ENCODE measurements at regions not wholly inside any gene's neighbourhood (a gene's known extent, or its start where the extent isn't known, plus 50 kb on each side); places are given as distances from the start of the nearest gene placed in this dataset.

DNA sequence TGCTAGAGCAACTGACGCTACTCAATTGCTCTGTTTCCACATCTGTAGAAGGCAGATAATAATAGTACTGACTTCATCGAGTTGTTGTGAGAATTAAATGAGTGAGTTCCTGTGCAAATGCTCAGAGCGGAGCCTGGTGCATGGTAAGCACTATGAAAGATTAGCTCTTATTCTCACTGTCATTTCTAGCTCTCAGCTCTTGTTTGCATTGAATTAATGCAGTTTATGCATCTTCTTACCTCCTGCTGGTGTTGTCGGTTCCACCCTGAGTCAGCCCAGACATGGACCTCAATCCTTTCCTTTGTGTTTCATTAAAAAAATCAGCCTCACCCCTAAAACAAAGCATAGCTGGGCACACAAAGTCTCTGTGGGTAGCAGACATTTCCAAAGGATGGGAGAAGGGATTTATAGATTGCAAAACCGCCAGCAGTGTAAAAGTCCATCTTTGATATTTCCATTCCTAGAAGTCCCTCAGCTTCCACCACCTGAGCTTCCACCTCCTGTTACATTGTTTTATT is 254.4 kb upstream of the CSF3R start:
- H3K36me3 ChIP-seq (ENCODE audit: control insufficient read depth, insufficient read depth, low read length) = no peaks in the 10 kb centered on the region
- H3K9me3 ChIP-seq (ENCODE audit: control insufficient read depth, insufficient read depth, low read length) = no peaks in the 10 kb centered on the region
- H3K79me1 ChIP-seq (ENCODE audit: low read depth in 1 of 2, low read length in 2 of 2) = no peaks in the 10 kb centered on the region
- DNase-seq (no peak), ATAC-seq (ENCODE audit: low read depth) (no peak)
- no peak overlapping the region for H3K14ac ChIP-seq (replicated peaks; ENCODE audit: low read depth, low read length)
- H3K27ac ChIP-seq (ENCODE audit: insufficient read depth, low read length) = no peak overlapping the region
- H3K9ac ChIP-seq (ENCODE audit: low read depth, low read length) = no peak overlapping the region
- no TSS peak for BruUV-seq (replicated peaks)
- TF ChIP-seq RCOR1 (IDR thresholded peaks at IDR 0.05; ENCODE audit: insufficient replicate concordance, low read length) (no peak), FOS (IDR thresholded peaks at IDR 0.05; ENCODE audit: low read depth, low read length) (no peak), POLR2A (IDR thresholded peaks at IDR 0.05; ENCODE audit: low read depth, low read length) (no peak), MAZ (IDR thresholded peaks at IDR 0.05; ENCODE audit: borderline replicate concordance, low read depth, low read length) (no peak), CEBPB (IDR thresholded peaks at IDR 0.05; ENCODE audit: low read depth, low read length) (no peak), BHLHE40 (IDR thresholded peaks at IDR 0.05; ENCODE audit: low read depth, low read length) (no peak), RFX5 (IDR thresholded peaks at IDR 0.05; ENCODE audit: low read depth, low read length) (no peak), NFE2L2 (IDR thresholded peaks at IDR 0.05; ENCODE audit: low read depth, low read length) (no peak), MXI1 (IDR thresholded peaks at IDR 0.05; ENCODE audit: borderline replicate concordance, low read depth, low read length) (no peak), SMC3 (IDR thresholded peaks at IDR 0.05; ENCODE audit: low read depth, low read length) (no peak), CHD1 (IDR thresholded peaks at IDR 0.05; ENCODE audit: low read depth, low read length) (no peak), RAD21 (IDR thresholded peaks at IDR 0.05; ENCODE audit: low read length) (no peak), MAFK (IDR thresholded peaks at IDR 0.05; ENCODE audit: low read depth, low read length) (no peak)
- TF ChIP-seq, protein P1, sequence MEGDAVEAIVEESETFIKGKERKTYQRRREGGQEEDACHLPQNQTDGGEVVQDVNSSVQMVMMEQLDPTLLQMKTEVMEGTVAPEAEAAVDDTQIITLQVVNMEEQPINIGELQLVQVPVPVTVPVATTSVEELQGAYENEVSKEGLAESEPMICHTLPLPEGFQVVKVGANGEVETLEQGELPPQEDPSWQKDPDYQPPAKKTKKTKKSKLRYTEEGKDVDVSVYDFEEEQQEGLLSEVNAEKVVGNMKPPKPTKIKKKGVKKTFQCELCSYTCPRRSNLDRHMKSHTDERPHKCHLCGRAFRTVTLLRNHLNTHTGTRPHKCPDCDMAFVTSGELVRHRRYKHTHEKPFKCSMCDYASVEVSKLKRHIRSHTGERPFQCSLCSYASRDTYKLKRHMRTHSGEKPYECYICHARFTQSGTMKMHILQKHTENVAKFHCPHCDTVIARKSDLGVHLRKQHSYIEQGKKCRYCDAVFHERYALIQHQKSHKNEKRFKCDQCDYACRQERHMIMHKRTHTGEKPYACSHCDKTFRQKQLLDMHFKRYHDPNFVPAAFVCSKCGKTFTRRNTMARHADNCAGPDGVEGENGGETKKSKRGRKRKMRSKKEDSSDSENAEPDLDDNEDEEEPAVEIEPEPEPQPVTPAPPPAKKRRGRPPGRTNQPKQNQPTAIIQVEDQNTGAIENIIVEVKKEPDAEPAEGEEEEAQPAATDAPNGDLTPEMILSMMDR (conservative IDR thresholded peaks at IDR 0.05; ENCODE audit: low read depth, low read length) = no peak
- TF ChIP-seq, protein P2, sequence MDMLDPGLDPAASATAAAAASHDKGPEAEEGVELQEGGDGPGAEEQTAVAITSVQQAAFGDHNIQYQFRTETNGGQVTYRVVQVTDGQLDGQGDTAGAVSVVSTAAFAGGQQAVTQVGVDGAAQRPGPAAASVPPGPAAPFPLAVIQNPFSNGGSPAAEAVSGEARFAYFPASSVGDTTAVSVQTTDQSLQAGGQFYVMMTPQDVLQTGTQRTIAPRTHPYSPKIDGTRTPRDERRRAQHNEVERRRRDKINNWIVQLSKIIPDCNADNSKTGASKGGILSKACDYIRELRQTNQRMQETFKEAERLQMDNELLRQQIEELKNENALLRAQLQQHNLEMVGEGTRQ (IDR thresholded peaks at IDR 0.05; ENCODE audit: low read depth, low read length) = no peak
- TF ChIP-seq, protein P3, sequence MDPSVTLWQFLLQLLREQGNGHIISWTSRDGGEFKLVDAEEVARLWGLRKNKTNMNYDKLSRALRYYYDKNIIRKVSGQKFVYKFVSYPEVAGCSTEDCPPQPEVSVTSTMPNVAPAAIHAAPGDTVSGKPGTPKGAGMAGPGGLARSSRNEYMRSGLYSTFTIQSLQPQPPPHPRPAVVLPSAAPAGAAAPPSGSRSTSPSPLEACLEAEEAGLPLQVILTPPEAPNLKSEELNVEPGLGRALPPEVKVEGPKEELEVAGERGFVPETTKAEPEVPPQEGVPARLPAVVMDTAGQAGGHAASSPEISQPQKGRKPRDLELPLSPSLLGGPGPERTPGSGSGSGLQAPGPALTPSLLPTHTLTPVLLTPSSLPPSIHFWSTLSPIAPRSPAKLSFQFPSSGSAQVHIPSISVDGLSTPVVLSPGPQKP (IDR thresholded peaks at IDR 0.05; ENCODE audit: borderline replicate concordance, low read depth, low read length) = no peak
- no peak overlapping the region for H2AFZ ChIP-seq (replicated peaks; ENCODE audit: low read length, poor library complexity)
- no CpG with 5 or more reads among the region's 5 CpGs for WGBS, 2 experiments (ENCODE audit: extremely low coverage in 2 of 2, insufficient read length in 1 of 2)
- H2BK5ac ChIP-seq (ENCODE audit: low read depth, low read length, poor library complexity, severe bottlenecking) = no peak overlapping the region
- intact Hi-C loops (cut with micrococcal nuclease) (no loop called here), in situ Hi-C loops (cut with MboI; ENCODE audit: low sequenced_read_pairs) (no loop called here), dilution Hi-C loops (cut with HindIII; ENCODE audit: low sequenced_read_pairs, unreplicated experiment) (no loop called here)
- H2AK9ac ChIP-seq (replicated peaks; ENCODE audit: low read depth, low read length, poor library complexity) = no peak overlapping the region
- no peak overlapping the region for H3K4ac ChIP-seq (ENCODE audit: low read depth, low read length)
- peaks cover 6% of the 10 kb centered on the region; the same call in 1 of the 2 replicates for H3K27me3 ChIP-seq (ENCODE audit: control insufficient read depth, insufficient read depth, low read length)
- no peak overlapping the region for H2AK5ac ChIP-seq (ENCODE audit: low read depth, low read length)
- H3K56ac ChIP-seq (ENCODE audit: extremely low read depth, insufficient read depth, low read length) = no peak overlapping the region
- H4K8ac ChIP-seq (ENCODE audit: low read depth in 2 of 2, low read length in 2 of 2) = no peak overlapping the region
- H4K20me1 ChIP-seq (ENCODE audit: insufficient read depth, low read length) = no peaks in the 10 kb centered on the region
- no peak overlapping the region for H3K4me3 ChIP-seq (ENCODE audit: insufficient read depth, low read depth, low read length)
- H2BK15ac ChIP-seq (ENCODE audit: low read depth, low read length) = no peak overlapping the region
- no peak overlapping the region for H2BK20ac ChIP-seq (ENCODE audit: low read depth, low read length)
- no peaks in the 10 kb centered on the region for H3K4me1 ChIP-seq (ENCODE audit: control insufficient read depth, insufficient read depth, low read length)
- ChIA-PET CTCF (no interaction called here), POLR2A (ENCODE audit: unreplicated experiment) (no interaction called here)
- H4K5ac ChIP-seq (ENCODE audit: low read depth, low read length) = no peak overlapping the region
- no peak overlapping the region for H3K23ac ChIP-seq (ENCODE audit: low read depth, low read length)
- no peak overlapping the region for H4K91ac ChIP-seq (ENCODE audit: insufficient read depth, low read depth, low read length)
- H3K4me2 ChIP-seq (ENCODE audit: low read depth, low read length) = no peak overlapping the region
- no peak overlapping the region for H3K18ac ChIP-seq (ENCODE audit: low read depth, low read length)
- no peaks in the 10 kb centered on the region for H3K9me1 ChIP-seq (ENCODE audit: insufficient read depth, low read length)
- no peak overlapping the region for H2BK120ac ChIP-seq (ENCODE audit: low read depth, low read length)

Measured in IMR-90 (cell line).